Caco-2 (cell line): ENCODE measurements at regions not wholly inside any gene's neighbourhood (a gene's known extent, or its start where the extent isn't known, plus 50 kb on each side); places are given as distances from the start of the nearest gene placed in this dataset.

Experiments used
- BruUV-seq: library from RNA; stranded (reverse); fragments of 400-500 nt; replicated peaks from 2 replicates; lab custom pipeline; 2021; lab: Mats Ljungman, UMichigan
- CTCF ChIA-PET: fragments of 300-600 bp; sonication (Branson Sonifier 250); formaldehyde crosslinking; loops from one replicate; lab custom pipeline; 2022; ENCODE audit warnings: antibody characterized with exemption; lab: Charles Lee
- POLR2A ChIA-PET: fragments of 300-600 bp; sonication (Branson Sonifier 250); formaldehyde crosslinking; loops from one replicate; lab custom pipeline; 2022; ENCODE audit warnings: antibody characterized with exemption; lab: Charles Lee
- DNase-seq, 2 experiments: peaks; one replicate each; pipeline versions ENCODE4 v3.0.0 to v3.0.0-alpha.2; 2020 to 2022
- H3K27me3 ChIP-seq: replicated peaks from 2 replicates; pipeline ENCODE4 v1.6.0; 2011; ENCODE audit warnings: low read length; ENCODE audit not compliant: control insufficient read depth, insufficient read depth
- H3K36me3 ChIP-seq: 2 replicates; pipeline ENCODE4 v1.5.1; 2011; ENCODE audit warnings: low read length; ENCODE audit not compliant: control insufficient read depth, insufficient read depth
- H3K4me1 ChIP-seq: fragments of 250-450 bp; sonication (Bioruptor Pico); 2 replicates; pipeline ENCODE4 v1.5.1; 2020; ENCODE audit warnings: mild to moderate bottlenecking
- H3K4me3 ChIP-seq: 2 replicates; pipeline ENCODE4 v1.5.1; 2011; ENCODE audit warnings: low read depth, mild to moderate bottlenecking, control low read depth, low read length
- H3K9me3 ChIP-seq: fragments of 250-450 bp; sonication (Bioruptor Pico); 2 replicates; pipeline ENCODE4 v1.5.1; 2020; ENCODE audit warnings: mild to moderate bottlenecking, moderate library complexity
- H3K27ac Mint-ChIP-seq: one replicate; pipeline ENCODE4 v1.8.0; 2022; ENCODE audit warnings: mixed read lengths; ENCODE audit not compliant: unreplicated experiment
- H3K27me3 Mint-ChIP-seq: one replicate; pipeline ENCODE4 v1.8.0; 2022; ENCODE audit warnings: mixed read lengths; ENCODE audit not compliant: insufficient read depth, unreplicated experiment
- H3K36me3 Mint-ChIP-seq: one replicate; pipeline ENCODE4 v1.8.0; 2022; ENCODE audit warnings: mild to moderate bottlenecking, mixed read lengths; ENCODE audit not compliant: insufficient read depth, unreplicated experiment
- H3K4me1 Mint-ChIP-seq: one replicate; pipeline ENCODE4 v1.8.0; 2022; ENCODE audit warnings: low read depth, mixed read lengths; ENCODE audit not compliant: unreplicated experiment
- H3K4me3 Mint-ChIP-seq: one replicate; pipeline ENCODE4 v1.8.0; 2022; ENCODE audit warnings: mild to moderate bottlenecking, moderate library complexity, mixed read lengths; ENCODE audit not compliant: unreplicated experiment
- H3K9me3 Mint-ChIP-seq: one replicate; pipeline ENCODE4 v1.8.0; 2022; ENCODE audit warnings: mixed read lengths; ENCODE audit not compliant: unreplicated experiment
- intact Hi-C: fragments of 100-400 bp; cut with micrococcal nuclease; formaldehyde crosslinking; loops from one replicate; pipeline ENCODE4 v1.10.0; 2022; ENCODE audit not compliant: unreplicated experiment
- TF ChIP-seq, protein P1 (sequence below), 2 experiments: fragments of 200-600 bp in 1 of 2; IDR thresholded peaks; 1 replicate in 1 of 2; 2 replicates in 1 of 2; pipeline versions ENCODE4 v1.5.1 to v1.8.0; 2011 to 2022; ENCODE audit warnings: antibody characterized with exemption in 1 of 2, control low read depth in 1 of 2, inconsistent platforms in 1 of 2, low read depth in 1 of 2, low read length in 1 of 2, mild to moderate bottlenecking in 1 of 2, moderate library complexity in 1 of 2; ENCODE audit not compliant: insufficient read depth in 1 of 2, severe bottlenecking in 1 of 2, unreplicated experiment in 1 of 2

DNA sequence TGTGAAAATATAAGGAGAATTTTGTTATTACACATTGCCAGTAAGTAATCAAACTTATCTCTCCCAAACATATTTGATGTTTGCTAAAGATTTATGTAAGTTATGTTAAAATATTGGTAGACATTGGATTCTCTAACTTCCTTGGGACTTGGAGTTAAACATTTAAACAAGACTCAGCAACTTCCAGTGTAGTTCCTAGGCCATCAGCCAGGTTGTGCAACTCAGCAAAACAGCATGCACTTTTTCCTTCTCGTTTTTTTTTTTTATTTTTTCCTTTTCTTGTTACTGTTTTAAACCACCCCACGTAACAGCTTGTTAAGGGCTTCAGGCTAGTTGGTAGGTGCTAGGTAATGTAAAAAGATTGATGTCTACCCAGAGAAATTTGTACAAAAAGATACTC, 510.4 kb downstream of the ANKRD50 start:
- Mint-ChIP-seq H3K4me3 (no peak overlapping the region), H3K9me3 (no peaks in the 10 kb centered on the region), H3K4me1 (peaks cover 10% of the 10 kb centered on the region), H3K36me3 (no peaks in the 10 kb centered on the region), H3K27me3 (no peaks in the 10 kb centered on the region), H3K27ac (no peak overlapping the region)
- H3K9me3 ChIP-seq, result no peaks in the 10 kb centered on the region
- H3K27me3 ChIP-seq, result no peaks in the 10 kb centered on the region
- intact Hi-C loops, result no loop called here
- DNase-seq, result no peak
- no peaks in the 10 kb centered on the region for H3K4me1 ChIP-seq
- BruUV-seq, result no TSS peak
- H3K4me3 ChIP-seq, result no peak overlapping the region
- POLR2A ChIA-PET, result no interaction called here
- H3K36me3 ChIP-seq, result no peaks in the 10 kb centered on the region
- TF ChIP-seq, protein P1, sequence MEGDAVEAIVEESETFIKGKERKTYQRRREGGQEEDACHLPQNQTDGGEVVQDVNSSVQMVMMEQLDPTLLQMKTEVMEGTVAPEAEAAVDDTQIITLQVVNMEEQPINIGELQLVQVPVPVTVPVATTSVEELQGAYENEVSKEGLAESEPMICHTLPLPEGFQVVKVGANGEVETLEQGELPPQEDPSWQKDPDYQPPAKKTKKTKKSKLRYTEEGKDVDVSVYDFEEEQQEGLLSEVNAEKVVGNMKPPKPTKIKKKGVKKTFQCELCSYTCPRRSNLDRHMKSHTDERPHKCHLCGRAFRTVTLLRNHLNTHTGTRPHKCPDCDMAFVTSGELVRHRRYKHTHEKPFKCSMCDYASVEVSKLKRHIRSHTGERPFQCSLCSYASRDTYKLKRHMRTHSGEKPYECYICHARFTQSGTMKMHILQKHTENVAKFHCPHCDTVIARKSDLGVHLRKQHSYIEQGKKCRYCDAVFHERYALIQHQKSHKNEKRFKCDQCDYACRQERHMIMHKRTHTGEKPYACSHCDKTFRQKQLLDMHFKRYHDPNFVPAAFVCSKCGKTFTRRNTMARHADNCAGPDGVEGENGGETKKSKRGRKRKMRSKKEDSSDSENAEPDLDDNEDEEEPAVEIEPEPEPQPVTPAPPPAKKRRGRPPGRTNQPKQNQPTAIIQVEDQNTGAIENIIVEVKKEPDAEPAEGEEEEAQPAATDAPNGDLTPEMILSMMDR (IDR thresholded peaks at IDR 0.05; ENCODE audit: insufficient read depth in 1 of 2, low read depth in 1 of 2, low read length in 1 of 2, severe bottlenecking in 1 of 2, unreplicated experiment in 1 of 2), result peak in 1 of 2 experiments; percentile 19
- CTCF ChIA-PET, result no interaction called here

DNA sequence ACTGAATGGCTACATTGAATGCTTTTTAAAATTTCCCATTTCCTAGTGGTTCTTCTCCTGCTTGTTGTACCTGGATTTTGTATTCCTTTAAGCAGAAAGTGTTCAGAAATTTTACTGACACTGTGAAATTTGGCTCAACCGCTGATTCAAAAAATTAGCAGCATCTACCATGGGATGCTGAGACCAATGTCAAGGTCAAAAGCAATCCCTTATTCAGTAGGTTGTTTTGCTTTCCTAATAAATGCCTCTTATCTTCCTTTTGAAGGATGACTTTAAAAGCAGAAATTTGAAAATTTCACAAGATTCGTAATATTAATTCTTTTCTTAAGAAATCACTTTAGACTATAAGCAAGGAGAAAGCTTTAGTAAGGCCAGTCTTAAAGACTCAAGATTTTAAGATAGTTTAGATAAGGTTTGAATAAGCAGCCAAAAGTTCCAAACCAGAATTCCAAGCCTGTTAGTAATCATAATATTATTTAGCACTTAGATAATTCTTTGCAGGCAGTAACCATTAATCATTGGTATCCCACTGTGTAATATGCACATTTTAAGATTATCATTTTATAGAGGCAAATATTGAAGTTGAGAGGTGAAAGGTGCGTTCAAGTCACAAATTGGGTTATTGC, 508.8 kb downstream of the ANKRD50 start:
- intact Hi-C loops, result no loop called here
- POLR2A ChIA-PET, result no interaction called here
- Histone ChIP-seq H3K9me3 (no peaks in the 10 kb centered on the region), H3K4me3 (no peak overlapping the region), H3K36me3 (no peaks in the 10 kb centered on the region), H3K4me1 (peaks cover 6% of the 10 kb centered on the region), H3K27me3 (no peaks in the 10 kb centered on the region)
- CTCF ChIA-PET, result no interaction called here
- TF ChIP-seq, protein P1 (IDR thresholded peaks at IDR 0.05; ENCODE audit: insufficient read depth in 1 of 2, low read depth in 1 of 2, low read length in 1 of 2, severe bottlenecking in 1 of 2, unreplicated experiment in 1 of 2), result no peak
- DNase-seq, result no peak
- no TSS peak for BruUV-seq
- Mint-ChIP-seq H3K9me3 (no peaks in the 10 kb centered on the region), H3K27ac (no peak overlapping the region), H3K36me3 (no peaks in the 10 kb centered on the region), H3K4me3 (no peak overlapping the region), H3K4me1 (peaks cover 14% of the 10 kb centered on the region), H3K27me3 (no peaks in the 10 kb centered on the region)

DNA sequence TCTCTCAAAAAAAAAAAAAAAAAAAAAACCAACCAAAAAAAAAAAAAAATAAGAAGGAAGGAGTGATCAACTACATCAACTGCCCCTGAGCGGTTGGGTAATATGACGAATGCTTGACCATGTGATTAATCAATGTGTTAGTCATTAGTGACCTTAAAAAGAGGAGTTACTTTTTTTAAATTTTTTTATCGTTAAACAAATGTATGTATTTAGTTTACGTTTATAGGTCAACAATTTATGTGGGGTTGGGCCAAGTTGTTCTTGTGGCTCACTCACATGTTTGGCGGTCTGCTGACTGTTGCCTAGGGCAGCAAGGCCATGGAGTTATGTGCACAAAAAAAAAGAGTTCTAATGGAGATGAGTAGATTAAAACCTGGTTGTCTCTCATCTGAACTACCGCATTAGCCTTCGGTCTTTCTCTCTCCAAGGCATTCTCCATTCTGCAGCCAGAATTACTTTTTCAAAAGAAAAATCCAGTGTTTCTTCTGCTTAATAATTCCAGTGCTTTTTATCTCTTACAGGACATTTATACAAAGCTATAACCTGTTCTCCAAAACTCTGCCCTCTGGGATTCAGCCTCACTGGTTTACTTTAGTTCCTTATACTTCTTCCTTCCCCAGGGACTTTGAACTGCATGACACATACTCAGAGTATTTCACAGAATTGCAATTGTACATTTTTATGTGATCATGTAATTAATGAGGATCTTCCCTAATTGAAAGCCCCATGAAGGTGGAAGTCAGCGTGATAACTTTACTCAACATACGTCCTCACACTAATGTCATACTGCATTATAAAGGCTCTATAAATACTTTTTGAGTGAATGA, 505.5 kb downstream of the ANKRD50 start:
- Mint-ChIP-seq H3K4me3 (no peak overlapping the region), H3K9me3 (no peaks in the 10 kb centered on the region), H3K27ac (no peak overlapping the region), H3K4me1 (peaks cover 14% of the 10 kb centered on the region), H3K27me3 (no peaks in the 10 kb centered on the region), H3K36me3 (no peaks in the 10 kb centered on the region)
- no peak for DNase-seq
- Histone ChIP-seq H3K9me3 (no peaks in the 10 kb centered on the region), H3K27me3 (no peaks in the 10 kb centered on the region), H3K36me3 (no peaks in the 10 kb centered on the region), H3K4me3 (no peak overlapping the region), H3K4me1 (peaks cover 6% of the 10 kb centered on the region)
- TF ChIP-seq, protein P1 (IDR thresholded peaks at IDR 0.05; ENCODE audit: insufficient read depth in 1 of 2, low read depth in 1 of 2, low read length in 1 of 2, severe bottlenecking in 1 of 2, unreplicated experiment in 1 of 2), result no peak
- CTCF ChIA-PET, result no interaction called here
- POLR2A ChIA-PET, result no interaction called here
- BruUV-seq, result no TSS peak
- intact Hi-C loops, result no loop called here
